Adrenal gland (tissue), 9 donors: ENCODE measurements at regions not wholly inside any gene's neighbourhood (a gene's known extent, or its start where the extent isn't known, plus 50 kb on each side); places are given as distances from the start of the nearest gene placed in this dataset.
A peak's percentile ranks its signal among the peaks of the same experiment; 100 is the strongest.

Experiments
- DNase-seq, 7 donors: peaks; one replicate each; pipeline ENCODE4 v3.0.0-alpha.2; 2019 to 2020
- H3K27ac ChIP-seq, 5 donors: fragments of 200-600 bp; sonication (generic) in 4 of 5; 1 replicate in 3 of 5; 2 replicates in 2 of 5; pipeline versions ENCODE4 v1.5.1 to v1.8.0; 2016 to 2020; ENCODE audit warnings: mild to moderate bottlenecking in 1 of 5
- H3K27me3 ChIP-seq: fragments of 200-600 bp; 2 replicates; pipeline ENCODE4 v1.8.0; 2021
- H3K36me3 ChIP-seq, 2 donors: fragments of 200-600 bp; replicated peaks in 1 of 2; 1 replicate in 1 of 2; 2 replicates in 1 of 2; pipeline versions ENCODE4 v1.5.1 to v1.8.0; 2018 to 2022
- H3K4me1 ChIP-seq, 2 donors: fragments of 200-600 bp; replicated peaks in 1 of 2; 1 replicate in 1 of 2; 2 replicates in 1 of 2; pipeline versions ENCODE4 v1.5.1 to v1.8.0; 2018 to 2021
- H3K4me3 ChIP-seq, 4 donors: fragments of 200-600 bp; sonication (generic) in 3 of 4; one replicate each; pipeline ENCODE4 v1.5.1; 2016 to 2018
- H3K9me3 ChIP-seq, 3 donors: fragments of 200-600 bp; sonication (generic) in 1 of 3; replicated peaks in 1 of 3; 1 replicate in 2 of 3; 2 replicates in 1 of 3; pipeline versions ENCODE4 v1.5.1 to v1.8.0; 2016 to 2021
- CTCF ChIP-seq, 6 experiments: fragments of 450-650 bp in 4 of 6; fragments of 200-600 bp in 2 of 6; sonication (generic) in 1 of 6; IDR thresholded peaks; 1 replicate in 5 of 6; 2 replicates in 1 of 6; pipeline versions ENCODE4 v1.5.1 to v1.8.0; 2016 to 2021; ENCODE audit warnings: antibody characterized with exemption in 6 of 6, mild to moderate bottlenecking in 2 of 6, moderate library complexity in 1 of 6
- POLR2A ChIP-seq, 2 donors: fragments of 450-650 bp; IDR thresholded peaks; one replicate each; pipeline ENCODE4 v1.6.1; 2017; ENCODE audit warnings: antibody characterized with exemption in 2 of 2, mild to moderate bottlenecking in 2 of 2, moderate library complexity in 1 of 2
- WGBS, 4 donors: extraction: QIAGEN DNeasy Blood & Tissue Kit in 2 of 4; methylation state at CpG; one replicate each; pipeline versions ENCODE4 v1.1.5 to v1.1.7; 2013 to 2017; 5-methylcytosine and 5-hydroxymethylcytosine counted together
- intact Hi-C, 2 donors: fragments of 100-400 bp; cut with DNase I; formaldehyde crosslinking; loops; one replicate each; pipeline versions ENCODE4 v1.14.1 to v1.15.0; 2022 to 2023
- donor health status: healthy with polysubstance abuse.
- donor health status: Bipolar disorder and iron deficiency.
- donor health status: DM: yes; HTN: yes; CAD: no.
- donor health status: DM: no; HTN: no; CAD: no.
- donor health status: DM: no; HTN: no; CAD: no.

GRCh38 chr18:10050956-10051355, 137.1 kb downstream of the VAPA start:
- Histone ChIP-seq H3K9me3 (no peaks in the 10 kb centered on the region), H3K4me3 (no peak overlapping the region), H3K27me3 (no peaks in the 10 kb centered on the region), H3K36me3 (no peaks in the 10 kb centered on the region), H3K4me1 (no peaks in the 10 kb centered on the region), H3K27ac (no peak overlapping the region)
- WGBS, 4 donors, result 86 to 90% (median 90%) methylated on average over 3 of the region's 3 CpGs
- TF ChIP-seq POLR2A (IDR thresholded peaks at IDR 0.05) (no peak), CTCF (IDR thresholded peaks at IDR 0.05) (no peak)
- intact Hi-C loops, result no loop called here
- peak in 1 of 7 donors; percentile 0 for DNase-seq

GRCh38 chr18:10051877-10052631, 138.2 kb downstream of the VAPA start:
- DNase-seq, result peak in 1 of 7 donors; percentile 54
- 60 to 74% (median 71%) methylated on average over 8 of the region's 8 CpGs for WGBS, 4 donors
- Histone ChIP-seq H3K4me1 (peaks cover 0 to 3% of the 10 kb centered on the region in 2 donors), H3K36me3 (no peaks in the 10 kb centered on the region), H3K4me3 (no peak overlapping the region), H3K27me3 (no peaks in the 10 kb centered on the region), H3K27ac (peak overlapping the region in 1 of 5 donors; percentile 20), H3K9me3 (no peaks in the 10 kb centered on the region)
- intact Hi-C loops, result no loop called here
- TF ChIP-seq CTCF (IDR thresholded peaks at IDR 0.05) (no peak), POLR2A (IDR thresholded peaks at IDR 0.05) (no peak)

- Histone ChIP-seq H3K9me3 (no peaks in the 10 kb centered on the region), H3K27ac (no peak overlapping the region), H3K27me3 (no peaks in the 10 kb centered on the region), H3K36me3 (no peaks in the 10 kb centered on the region), H3K4me3 (no peak overlapping the region), H3K4me1 (peaks cover 0 to 11% of the 10 kb centered on the region in 2 donors)
- TF ChIP-seq POLR2A (IDR thresholded peaks at IDR 0.05), result no peak
- TF ChIP-seq CTCF (IDR thresholded peaks at IDR 0.05), result no peak
- no peak for DNase-seq
- 86 to 98% (median 89%) methylated on average over 3 of the region's 3 CpGs for WGBS, 4 donors
- intact Hi-C loops, result no loop called here
These were observed 139.1 kb downstream of the VAPA start for GRCh38 chr18:10052871-10053270.

- no peak for DNase-seq
- Histone ChIP-seq H3K9me3 (no peaks in the 10 kb centered on the region), H3K4me3 (no peak overlapping the region), H3K27me3 (no peaks in the 10 kb centered on the region), H3K4me1 (peaks cover 5 to 14% of the 10 kb centered on the region in 2 donors), H3K27ac (no peak overlapping the region), H3K36me3 (no peaks in the 10 kb centered on the region)
- 81 to 93% (median 86%) methylated on average over 5 of the region's 5 CpGs for WGBS, 4 donors
- intact Hi-C loops, result no loop called here
- TF ChIP-seq POLR2A (IDR thresholded peaks at IDR 0.05) (no peak), CTCF (IDR thresholded peaks at IDR 0.05) (no peak)
These were observed 140.0 kb downstream of the VAPA start for GRCh38 chr18:10053861-10054260.
